Spinal cord (tissue), 9 donors: ENCODE measurements at regions not wholly inside any gene's neighbourhood (a gene's known extent, or its start where the extent isn't known, plus 50 kb on each side); places are given as distances from the start of the nearest gene placed in this dataset.

Source experiments
- DNase-seq, 6 donors: peaks; one replicate each; pipeline versions ENCODE4 v3.0.0 to v3.0.0-alpha.2; 2013 to 2015; ENCODE audit warnings: low spot score in 6 of 6, low read depth in 4 of 6
- H3K27ac ChIP-seq: one replicate; pipeline ENCODE4 v1.5.1; 2013; ENCODE audit warnings: low read depth, low read length, control low read depth
- H3K27me3 ChIP-seq: one replicate; pipeline ENCODE4 v1.6.1; 2013; ENCODE audit warnings: low read length; ENCODE audit not compliant: control insufficient read depth, insufficient read depth
- H3K36me3 ChIP-seq: one replicate; pipeline ENCODE4 v1.6.1; 2013; ENCODE audit warnings: low read length; ENCODE audit not compliant: control insufficient read depth, insufficient read depth
- H3K4me1 ChIP-seq: one replicate; pipeline ENCODE4 v1.6.1; 2013; ENCODE audit warnings: low read length; ENCODE audit not compliant: control insufficient read depth, insufficient read depth
- H3K4me3 ChIP-seq: one replicate; pipeline ENCODE4 v1.5.1; 2013; ENCODE audit warnings: low read depth, low read length, control low read depth
- H3K9me3 ChIP-seq: one replicate; pipeline ENCODE4 v1.6.1; 2013; ENCODE audit warnings: low read length; ENCODE audit not compliant: control insufficient read depth, insufficient read depth
- WGBS: methylation state at CpG from one replicate; pipeline ENCODE4 v1.1.5; 2013; ENCODE audit warnings: missing lambda C conversion rate; ENCODE audit not compliant: insufficient coverage; 5-methylcytosine and 5-hydroxymethylcytosine counted together
- donor health status: healthy.

GRCh38 chr5:174229068-174229467 lies 183.6 kb downstream of the NSG2 start:
- 22% methylated on average over 1 of the region's 1 CpG for WGBS
- H3K4me3 ChIP-seq = no peak overlapping the region
- DNase-seq = no peak

DNA sequence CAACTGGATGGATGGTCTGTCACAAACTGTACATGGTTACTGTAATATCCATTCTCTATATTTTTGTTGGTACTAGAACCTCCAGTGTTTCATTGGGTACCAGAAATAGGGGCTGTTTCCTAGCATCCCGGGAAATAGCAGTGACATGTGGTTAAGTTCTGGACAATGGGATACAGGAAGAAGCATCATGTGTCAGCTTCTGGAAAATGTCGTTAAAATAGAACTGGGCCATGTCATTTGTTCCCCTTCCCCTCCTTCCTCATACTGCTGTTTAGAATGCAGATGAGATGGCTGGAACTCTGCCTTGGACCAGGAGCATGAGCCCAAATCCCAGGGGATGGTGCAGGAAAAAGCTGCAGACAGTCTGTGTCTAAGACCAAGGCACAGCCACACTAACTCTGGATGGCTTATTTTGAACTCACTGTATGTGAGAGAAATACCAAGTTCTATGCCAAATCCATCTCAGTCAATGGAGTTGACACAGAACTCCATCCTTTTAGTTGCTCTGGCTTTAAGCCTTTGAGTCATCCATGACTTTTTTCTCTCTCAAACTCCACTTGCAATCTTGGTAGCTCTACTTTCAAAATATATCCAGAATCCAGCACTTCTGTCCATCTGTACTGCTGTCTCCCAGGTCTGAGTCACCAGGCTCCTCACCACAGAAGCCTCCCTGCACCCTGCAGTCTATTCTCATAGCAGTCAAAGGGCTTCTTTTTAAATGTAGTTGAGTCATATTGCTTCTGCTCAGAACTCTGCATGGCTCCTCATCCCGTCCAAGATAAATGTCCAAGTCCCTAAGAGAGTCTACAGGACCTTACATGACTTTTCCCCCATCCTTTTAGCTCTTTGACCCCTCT lies 184.2 kb downstream of the NSG2 start:
- DNase-seq = peak in 1 of 6 donors; percentile 65
- Histone ChIP-seq H3K4me3 (no peak overlapping the region), H3K27me3 (no peaks in the 10 kb centered on the region), H3K27ac (no peak overlapping the region), H3K36me3 (no peaks in the 10 kb centered on the region), H3K4me1 (peaks cover 7% of the 10 kb centered on the region), H3K9me3 (no peaks in the 10 kb centered on the region)
- 87% methylated on average over 1 of the region's 3 CpGs for WGBS

More at GRCh38 chr5:174229068-174229467, 183.6 kb downstream of the NSG2 start:
- H3K4me1 ChIP-seq = peaks cover 7% of the 10 kb centered on the region
- H3K27ac ChIP-seq = no peak overlapping the region
- H3K36me3 ChIP-seq = no peaks in the 10 kb centered on the region
- H3K9me3 ChIP-seq = no peaks in the 10 kb centered on the region
- H3K27me3 ChIP-seq = no peaks in the 10 kb centered on the region

DNA sequence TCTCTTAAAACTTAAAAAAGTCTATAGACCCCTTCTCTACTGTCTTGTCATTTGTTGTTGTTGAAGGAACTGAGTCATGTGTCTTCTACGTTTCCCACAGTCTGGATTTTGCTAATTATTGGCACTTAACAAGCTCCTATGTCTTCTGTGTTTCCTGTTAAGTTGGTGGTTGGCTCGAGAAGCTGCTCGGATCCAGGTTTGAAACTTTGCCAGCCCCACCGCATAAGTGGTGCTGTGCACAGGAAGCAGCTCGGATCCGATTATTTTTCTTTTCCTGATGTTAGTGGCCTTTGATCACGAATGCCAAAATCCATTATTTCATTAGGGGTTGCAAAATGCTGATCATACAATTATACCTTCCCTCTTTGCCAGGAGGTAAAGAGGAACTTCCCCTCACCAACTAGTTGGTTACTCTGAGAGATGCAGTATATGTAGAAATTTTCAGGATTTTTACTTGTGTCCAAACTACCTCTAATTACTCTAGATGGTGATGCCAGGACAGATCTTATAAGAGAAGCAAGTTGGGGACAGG lies 186.5 kb downstream of the NSG2 start:
- Histone ChIP-seq H3K4me1 (peaks cover 2% of the 10 kb centered on the region), H3K4me3 (no peak overlapping the region), H3K36me3 (no peaks in the 10 kb centered on the region), H3K9me3 (no peaks in the 10 kb centered on the region), H3K27me3 (no peaks in the 10 kb centered on the region), H3K27ac (no peak overlapping the region)
- WGBS = 11% methylated on average over 3 of the region's 7 CpGs
- DNase-seq = peak in 2 of 6 donors; percentile 54 to 77

GRCh38 chr5:174234388-174234787 lies 188.9 kb downstream of the NSG2 start:
- WGBS = 75% methylated on average over 4 of the region's 8 CpGs
- H3K9me3 ChIP-seq = no peaks in the 10 kb centered on the region
- no peaks in the 10 kb centered on the region for H3K36me3 ChIP-seq
- no peaks in the 10 kb centered on the region for H3K27me3 ChIP-seq
- H3K4me3 ChIP-seq = no peak overlapping the region
- no peaks in the 10 kb centered on the region for H3K4me1 ChIP-seq
- H3K27ac ChIP-seq = no peak overlapping the region
- no peak for DNase-seq

- WGBS = 86% methylated on average over 6 of the region's 12 CpGs
- Histone ChIP-seq H3K27me3 (no peaks in the 10 kb centered on the region), H3K27ac (no peak overlapping the region), H3K4me1 (no peaks in the 10 kb centered on the region), H3K36me3 (no peaks in the 10 kb centered on the region), H3K4me3 (no peak overlapping the region), H3K9me3 (no peaks in the 10 kb centered on the region)
- DNase-seq = no peak
Observed at GRCh38 chr5:174235221-174236011, 189.9 kb downstream of the NSG2 start.

- DNase-seq = peak in 2 of 6 donors; percentile 70 to 90
- no peak overlapping the region for H3K27ac ChIP-seq
- no peaks in the 10 kb centered on the region for H3K4me1 ChIP-seq
- WGBS = 30% methylated on average over 4 of the region's 5 CpGs
- no peaks in the 10 kb centered on the region for H3K27me3 ChIP-seq
- H3K9me3 ChIP-seq = no peaks in the 10 kb centered on the region
- no peaks in the 10 kb centered on the region for H3K36me3 ChIP-seq
- H3K4me3 ChIP-seq = no peak overlapping the region
Observed at GRCh38 chr5:174236070-174236469, 190.6 kb downstream of the NSG2 start.

DNA sequence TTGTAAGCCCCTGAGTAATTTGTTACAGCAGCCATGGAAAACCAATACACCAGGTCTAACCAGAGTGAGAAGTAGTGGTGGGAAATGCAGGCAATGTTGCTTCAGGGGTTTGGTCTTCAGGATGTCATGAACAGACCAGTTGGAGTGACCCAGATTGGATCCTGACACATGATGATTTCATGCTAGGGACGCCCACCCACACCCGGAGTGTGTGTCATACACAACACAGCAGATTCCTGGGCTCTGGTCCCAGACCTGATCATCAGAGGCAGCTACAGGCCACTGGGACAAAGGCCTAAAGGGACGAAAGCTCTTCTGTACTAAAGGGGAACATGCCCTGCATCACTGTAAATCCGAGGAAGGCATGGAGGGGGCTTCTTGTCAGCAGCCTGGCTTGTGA lies 194.2 kb downstream of the NSG2 start:
- Histone ChIP-seq H3K4me3 (no peak overlapping the region), H3K9me3 (no peaks in the 10 kb centered on the region), H3K27me3 (no peaks in the 10 kb centered on the region), H3K4me1 (no peaks in the 10 kb centered on the region), H3K27ac (no peak overlapping the region), H3K36me3 (no peaks in the 10 kb centered on the region)
- no peak for DNase-seq
- 67% methylated on average over 4 of the region's 4 CpGs for WGBS

DNA sequence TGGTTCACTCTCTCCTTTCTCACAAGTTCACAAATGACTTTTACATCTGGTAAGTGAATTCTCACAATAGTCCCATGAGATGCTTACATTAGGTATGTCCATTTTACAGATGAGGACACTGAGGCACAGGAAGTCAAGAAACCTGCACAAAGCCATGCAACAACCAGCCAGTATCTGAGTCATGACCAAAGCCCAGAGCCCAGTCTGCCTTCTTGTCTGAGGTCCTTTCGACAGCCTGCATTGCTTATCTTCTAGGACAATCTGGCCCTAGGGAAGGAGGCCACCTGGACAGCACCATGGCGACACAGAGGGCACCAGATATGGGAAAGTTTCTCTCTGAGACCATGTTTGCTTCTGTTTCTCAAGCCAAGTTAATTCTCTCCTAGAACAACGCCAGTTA lies 197.1 kb downstream of the NSG2 start:
- Histone ChIP-seq H3K27me3 (no peaks in the 10 kb centered on the region), H3K27ac (no peak overlapping the region), H3K36me3 (no peaks in the 10 kb centered on the region), H3K9me3 (no peaks in the 10 kb centered on the region), H3K4me1 (no peaks in the 10 kb centered on the region), H3K4me3 (no peak overlapping the region)
- no peak for DNase-seq
- WGBS = 92% methylated on average over 1 of the region's 3 CpGs

DNA sequence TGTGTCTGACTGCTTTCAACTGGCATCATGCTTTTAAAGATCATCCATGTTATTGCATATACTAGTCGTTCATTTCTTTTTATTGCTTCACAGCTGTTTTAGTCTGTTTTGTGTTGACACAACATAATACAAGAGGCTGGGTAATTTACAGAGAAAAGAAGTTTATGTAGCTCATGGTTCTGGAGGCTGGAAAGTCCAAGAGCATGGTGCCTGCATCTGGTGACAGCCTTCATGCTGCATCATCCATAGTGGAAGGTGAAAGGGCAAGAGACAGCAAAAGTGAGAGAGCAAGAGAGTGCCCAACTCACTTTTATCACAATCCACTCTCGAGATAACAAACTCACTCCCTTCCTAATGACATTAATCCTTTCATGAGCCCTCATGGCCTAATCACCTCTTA lies 198.4 kb downstream of the NSG2 start:
- Histone ChIP-seq H3K9me3 (no peaks in the 10 kb centered on the region), H3K36me3 (no peaks in the 10 kb centered on the region), H3K27ac (no peak overlapping the region), H3K27me3 (no peaks in the 10 kb centered on the region), H3K4me3 (no peak overlapping the region), H3K4me1 (no peaks in the 10 kb centered on the region)
- no CpG with 5 or more reads among the region's 2 CpGs for WGBS
- no peak for DNase-seq
